IPS DF 4.7 (cell line): ENCODE measurements at regions not wholly inside any gene's neighbourhood (a gene's known extent, or its start where the extent isn't known, plus 50 kb on each side); places are given as distances from the start of the nearest gene placed in this dataset.

Source experiments
- DNase-seq: peaks from one replicate; pipeline ENCODE4 v3.0.0-alpha.2; 2013; ENCODE audit warnings: low spot score; ENCODE audit errors: extremely low read depth

- no peak for DNase-seq
Observed at GRCh38 chr9:69955536-69956355, 87.9 kb upstream of the MAMDC2 start.

GRCh38 chr9:69961843-69962242 lies 81.8 kb upstream of the MAMDC2 start:
- no peak for DNase-seq

GRCh38 chr9:69963803-69964202 lies 79.8 kb upstream of the MAMDC2 start:
- DNase-seq, result no peak

GRCh38 chr9:69964446-69964845 lies 79.2 kb upstream of the MAMDC2 start:
- no peak for DNase-seq

GRCh38 chr9:69965416-69966145 lies 78.1 kb upstream of the MAMDC2 start:
- no peak for DNase-seq

- DNase-seq, result no peak
Observed at GRCh38 chr9:69967344-69967743, 76.3 kb upstream of the MAMDC2 start.

- DNase-seq, result no peak
Observed at GRCh38 chr9:69970001-69970533, 73.6 kb upstream of the MAMDC2 start.

GRCh38 chr9:69971643-69972449 lies 71.8 kb upstream of the MAMDC2 start:
- peak; percentile 66 for DNase-seq

- DNase-seq, result no peak
Observed at GRCh38 chr9:69975681-69976080, 68.0 kb upstream of the MAMDC2 start.

GRCh38 chr9:69976152-69976551 lies 67.5 kb upstream of the MAMDC2 start:
- no peak for DNase-seq

GRCh38 chr9:69980041-69980440 lies 63.6 kb upstream of the MAMDC2 start:
- no peak for DNase-seq

- DNase-seq, result no peak
Observed at GRCh38 chr9:69980591-69980990, 63.1 kb upstream of the MAMDC2 start.

GRCh38 chr9:69981686-69982445 lies 61.8 kb upstream of the MAMDC2 start:
- DNase-seq, result no peak

GRCh38 chr9:69984831-69985230 lies 58.8 kb upstream of the MAMDC2 start:
- no peak for DNase-seq

GRCh38 chr9:69985971-69986370 lies 57.7 kb upstream of the MAMDC2 start:
- DNase-seq, result no peak

- no peak for DNase-seq
Observed at GRCh38 chr9:69986970-69987369, 56.7 kb upstream of the MAMDC2 start.

- no peak for DNase-seq
Observed at GRCh38 chr9:69987457-69987856, 56.2 kb upstream of the MAMDC2 start.

GRCh38 chr9:69993110-69993509 lies 50.5 kb upstream of the MAMDC2 start:
- DNase-seq, result no peak
